ENCODE measurements at regions not wholly inside any gene's neighbourhood (a gene's known extent, or its start where the extent isn't known, plus 50 kb on each side); places are given as distances from the start of the nearest gene placed in this dataset.

DNA sequence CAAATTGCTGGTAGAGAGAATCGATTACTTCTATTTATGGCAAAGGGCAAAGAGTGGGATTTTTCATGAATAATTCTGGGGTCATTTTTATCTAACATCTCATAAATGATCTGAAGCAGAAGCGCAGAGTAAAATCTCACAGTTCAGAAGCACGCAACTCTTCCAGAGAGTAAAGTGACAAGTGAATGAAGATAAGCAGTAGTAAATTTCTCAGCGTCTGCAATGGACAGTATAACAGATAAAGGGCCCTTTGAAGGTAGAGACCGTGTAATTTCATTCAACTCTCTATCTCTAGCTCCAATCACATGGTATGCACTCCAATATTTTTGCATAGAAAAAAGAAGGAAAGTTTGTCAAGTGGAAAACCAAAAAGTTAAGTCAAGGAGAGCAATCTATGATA lies 521.1 kb upstream of the NECTIN3 start:
- no peaks in the 10 kb centered on the region for H3K4me1 ChIP-seq
- H3K36me3 ChIP-seq, result no peaks in the 10 kb centered on the region
- TF ChIP-seq, protein P1, sequence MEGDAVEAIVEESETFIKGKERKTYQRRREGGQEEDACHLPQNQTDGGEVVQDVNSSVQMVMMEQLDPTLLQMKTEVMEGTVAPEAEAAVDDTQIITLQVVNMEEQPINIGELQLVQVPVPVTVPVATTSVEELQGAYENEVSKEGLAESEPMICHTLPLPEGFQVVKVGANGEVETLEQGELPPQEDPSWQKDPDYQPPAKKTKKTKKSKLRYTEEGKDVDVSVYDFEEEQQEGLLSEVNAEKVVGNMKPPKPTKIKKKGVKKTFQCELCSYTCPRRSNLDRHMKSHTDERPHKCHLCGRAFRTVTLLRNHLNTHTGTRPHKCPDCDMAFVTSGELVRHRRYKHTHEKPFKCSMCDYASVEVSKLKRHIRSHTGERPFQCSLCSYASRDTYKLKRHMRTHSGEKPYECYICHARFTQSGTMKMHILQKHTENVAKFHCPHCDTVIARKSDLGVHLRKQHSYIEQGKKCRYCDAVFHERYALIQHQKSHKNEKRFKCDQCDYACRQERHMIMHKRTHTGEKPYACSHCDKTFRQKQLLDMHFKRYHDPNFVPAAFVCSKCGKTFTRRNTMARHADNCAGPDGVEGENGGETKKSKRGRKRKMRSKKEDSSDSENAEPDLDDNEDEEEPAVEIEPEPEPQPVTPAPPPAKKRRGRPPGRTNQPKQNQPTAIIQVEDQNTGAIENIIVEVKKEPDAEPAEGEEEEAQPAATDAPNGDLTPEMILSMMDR (IDR thresholded peaks at IDR 0.05; ENCODE audit: borderline replicate concordance), result no peak
- H3K27me3 ChIP-seq (ENCODE audit: low read depth), result no peaks in the 10 kb centered on the region
- H3K4me3 ChIP-seq, result no peak overlapping the region
- no peaks in the 10 kb centered on the region for H3K9me3 ChIP-seq (replicated peaks)
- intact Hi-C loops (cut with micrococcal nuclease), result no loop called here
- H3K27ac ChIP-seq (replicated peaks), result no peak overlapping the region
- no peak for DNase-seq

- Histone ChIP-seq H3K27me3 (ENCODE audit: low read depth) (no peaks in the 10 kb centered on the region), H3K9me3 (replicated peaks) (peaks cover 38% of the 10 kb centered on the region), H3K4me1 (no peaks in the 10 kb centered on the region), H3K4me3 (no peak overlapping the region), H3K36me3 (no peaks in the 10 kb centered on the region), H3K27ac (replicated peaks) (no peak overlapping the region)
- no peak for DNase-seq
- intact Hi-C loops (cut with micrococcal nuclease), result no loop called here
- TF ChIP-seq, protein P1 (IDR thresholded peaks at IDR 0.05; ENCODE audit: borderline replicate concordance), result no peak
Observed at GRCh38 chr3:110562621-110563020, 509.0 kb upstream of the NECTIN3 start.

- H3K27ac ChIP-seq (replicated peaks), result no peak overlapping the region
- no peaks in the 10 kb centered on the region for H3K36me3 ChIP-seq
- H3K27me3 ChIP-seq (ENCODE audit: low read depth), result no peaks in the 10 kb centered on the region
- DNase-seq, result no peak
- TF ChIP-seq, protein P1 (IDR thresholded peaks at IDR 0.05; ENCODE audit: borderline replicate concordance), result no peak
- no peak overlapping the region for H3K4me3 ChIP-seq
- H3K9me3 ChIP-seq (replicated peaks), result peaks cover 21% of the 10 kb centered on the region
- H3K4me1 ChIP-seq, result no peaks in the 10 kb centered on the region
- intact Hi-C loops (cut with micrococcal nuclease), result no loop called here
Observed at GRCh38 chr3:110564674-110565073, 506.9 kb upstream of the NECTIN3 start.

GRCh38 chr3:110567029-110567428 lies 504.6 kb upstream of the NECTIN3 start:
- TF ChIP-seq, protein P1 (IDR thresholded peaks at IDR 0.05; ENCODE audit: borderline replicate concordance), result no peak

GRCh38 chr3:110568246-110568645 lies 503.4 kb upstream of the NECTIN3 start:
- H3K27me3 ChIP-seq (ENCODE audit: low read depth), result no peaks in the 10 kb centered on the region
- H3K27ac ChIP-seq (replicated peaks), result no peak overlapping the region
- no peaks in the 10 kb centered on the region for H3K4me1 ChIP-seq
- intact Hi-C loops (cut with micrococcal nuclease), result no loop called here
- no peaks in the 10 kb centered on the region for H3K36me3 ChIP-seq
- no peaks in the 10 kb centered on the region for H3K9me3 ChIP-seq (replicated peaks)
- TF ChIP-seq, protein P1 (IDR thresholded peaks at IDR 0.05; ENCODE audit: borderline replicate concordance), result no peak
- H3K4me3 ChIP-seq, result no peak overlapping the region
- DNase-seq, result no peak

More at GRCh38 chr3:110567029-110567428, 504.6 kb upstream of the NECTIN3 start:
- Histone ChIP-seq H3K4me3 (no peak overlapping the region), H3K36me3 (no peaks in the 10 kb centered on the region), H3K27ac (replicated peaks) (no peak overlapping the region), H3K4me1 (no peaks in the 10 kb centered on the region), H3K9me3 (replicated peaks) (no peaks in the 10 kb centered on the region), H3K27me3 (ENCODE audit: low read depth) (no peaks in the 10 kb centered on the region)
- no peak for DNase-seq
- intact Hi-C loops (cut with micrococcal nuclease), result no loop called here

DNA sequence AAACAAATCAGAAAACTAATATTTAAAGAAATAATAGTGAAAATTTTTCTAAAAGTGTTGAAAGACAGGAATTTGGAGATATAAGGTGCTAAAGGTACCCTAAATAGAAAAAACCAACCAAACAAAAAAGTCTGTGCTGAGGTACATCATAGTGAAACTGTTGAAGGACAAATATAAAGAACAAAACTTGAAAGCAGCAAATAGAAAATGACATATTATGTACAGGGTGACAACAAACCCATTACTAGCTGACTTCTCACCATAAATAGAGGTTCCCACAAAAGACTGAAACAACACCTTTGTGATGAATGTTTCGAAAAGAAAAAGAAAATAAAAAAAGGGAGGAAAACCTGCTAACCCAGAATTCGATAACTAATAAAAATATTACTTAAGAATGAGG lies 502.5 kb upstream of the NECTIN3 start:
- TF ChIP-seq, protein P1 (IDR thresholded peaks at IDR 0.05; ENCODE audit: borderline replicate concordance), result no peak
- Histone ChIP-seq H3K4me1 (no peaks in the 10 kb centered on the region), H3K36me3 (no peaks in the 10 kb centered on the region), H3K9me3 (replicated peaks) (no peaks in the 10 kb centered on the region), H3K27me3 (ENCODE audit: low read depth) (no peaks in the 10 kb centered on the region), H3K4me3 (no peak overlapping the region), H3K27ac (replicated peaks) (no peak overlapping the region)
- intact Hi-C loops (cut with micrococcal nuclease), result no loop called here
- DNase-seq, result no peak
